ENCODE measurements at regions not wholly inside any gene's neighbourhood (a gene's known extent, or its start where the extent isn't known, plus 50 kb on each side); places are given as distances from the start of the nearest gene placed in this dataset.
A peak's percentile ranks its signal among the peaks of the same experiment; 100 is the strongest.

- FAIRE-seq = no peak
- ATAC-seq = peak; percentile 29 to 79 (median 65)
- no peak for TF ChIP-seq CTCF (IDR thresholded peaks at IDR 0.05)
These were observed 75.9 kb upstream of the TNRC6C start for GRCh38 chr17:77882481-77883212.

GRCh38 chr17:77883213-77883650 lies 75.3 kb upstream of the TNRC6C start:
- WGBS, 2 donors = 69 to 82% methylated on average over 9 to 10 of the region's 10 CpGs
- Histone ChIP-seq H3K9me3 (no peaks in the 10 kb centered on the region), H3K36me3 (no peaks in the 10 kb centered on the region), H3K27me3 (peaks cover 0 to 3% (median 0%) of the 10 kb centered on the region in 4 donors), H3K27ac (peak overlapping the region in 1 of 4 donors; percentile 14), H3K4me3 (no peak overlapping the region), H3K4me1 (peaks cover 0 to 10% (median 0%) of the 10 kb centered on the region in 3 donors)
- DNase-seq (no peak), FAIRE-seq (no peak), ATAC-seq (no peak)
- TF ChIP-seq CTCF (IDR thresholded peaks at IDR 0.05) = no peak
- intact Hi-C loops (cut with DNase I) = no loop called here

More at GRCh38 chr17:77882481-77883212, 75.9 kb upstream of the TNRC6C start:
- Histone ChIP-seq H3K36me3 (no peaks in the 10 kb centered on the region), H3K27me3 (peaks cover 0 to 3% (median 0%) of the 10 kb centered on the region in 4 donors), H3K9me3 (no peaks in the 10 kb centered on the region), H3K4me1 (peaks cover 0 to 10% (median 0%) of the 10 kb centered on the region in 3 donors), H3K27ac (peak overlapping the region in 2 of 4 donors; percentile 14 to 52), H3K4me3 (no peak overlapping the region)
- DNase-seq = peak in 2 of 6 donors; percentile 41 to 68
- intact Hi-C loops (cut with DNase I) = no loop called here
- 30 to 38% methylated on average over 12 of the region's 12 CpGs for WGBS, 2 donors

- Histone ChIP-seq H3K4me1 (peaks cover 0 to 10% (median 0%) of the 10 kb centered on the region in 3 donors), H3K27me3 (peaks cover 0 to 3% (median 0%) of the 10 kb centered on the region in 4 donors), H3K27ac (no peak overlapping the region), H3K36me3 (no peaks in the 10 kb centered on the region), H3K4me3 (no peak overlapping the region), H3K9me3 (no peaks in the 10 kb centered on the region)
- DNase-seq (peak in 1 of 6 donors; percentile 35), FAIRE-seq (no peak), ATAC-seq (no peak)
- intact Hi-C loops (cut with DNase I) = no loop called here
- 43 to 46% methylated on average over 10 to 11 of the region's 11 CpGs for WGBS, 2 donors
- TF ChIP-seq CTCF (IDR thresholded peaks at IDR 0.05) = no peak
These were observed 74.5 kb upstream of the TNRC6C start for GRCh38 chr17:77884019-77884418.

- H3K4me1 ChIP-seq = peaks cover 0 to 10% (median 0%) of the 10 kb centered on the region in 3 donors
- no peak for FAIRE-seq
- H3K36me3 ChIP-seq = no peaks in the 10 kb centered on the region
- no peak for ATAC-seq
- no peak overlapping the region for H3K27ac ChIP-seq
- intact Hi-C loops (cut with DNase I) = no loop called here
- no peak for TF ChIP-seq CTCF (IDR thresholded peaks at IDR 0.05)
- peaks cover 0 to 3% (median 0%) of the 10 kb centered on the region in 4 donors for H3K27me3 ChIP-seq
- DNase-seq = no peak
- no peaks in the 10 kb centered on the region for H3K9me3 ChIP-seq
- 44 to 56% methylated on average over 3 to 4 of the region's 4 CpGs for WGBS, 2 donors
- H3K4me3 ChIP-seq = no peak overlapping the region
These were observed 73.4 kb upstream of the TNRC6C start for GRCh38 chr17:77884967-77885641.

Measured in pancreas (tissue), 10 donors.